NCI-H1694 (cell line): ENCODE measurements at regions not wholly inside any gene's neighbourhood (a gene's known extent, or its start where the extent isn't known, plus 50 kb on each side); places are given as distances from the start of the nearest gene placed in this dataset.

Experiments
- DNase-seq: peaks from one replicate; lab custom pipeline; 2025; lab: John Stamatoyannopoulos, UW

DNA sequence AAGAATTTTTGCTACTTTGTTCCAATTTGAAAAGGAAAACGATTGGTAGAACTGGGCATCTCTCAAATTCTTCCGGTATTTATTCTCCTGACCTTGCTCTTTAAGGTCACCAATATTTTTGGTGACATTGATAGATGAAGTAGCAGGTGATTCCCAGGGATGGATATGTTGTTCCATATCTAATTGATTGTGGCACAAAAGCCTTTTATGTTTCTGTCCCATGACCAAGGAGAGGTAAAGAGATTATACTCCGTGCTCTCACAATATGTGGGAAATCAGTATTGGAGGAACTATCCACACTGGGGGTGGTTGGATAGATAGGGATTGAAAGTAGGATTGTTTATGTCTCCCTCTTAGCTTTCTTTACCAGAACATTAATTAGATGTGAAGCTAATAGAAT is 61.7 kb upstream of the LRIG3 start:
- DNase-seq: no peak

DNA sequence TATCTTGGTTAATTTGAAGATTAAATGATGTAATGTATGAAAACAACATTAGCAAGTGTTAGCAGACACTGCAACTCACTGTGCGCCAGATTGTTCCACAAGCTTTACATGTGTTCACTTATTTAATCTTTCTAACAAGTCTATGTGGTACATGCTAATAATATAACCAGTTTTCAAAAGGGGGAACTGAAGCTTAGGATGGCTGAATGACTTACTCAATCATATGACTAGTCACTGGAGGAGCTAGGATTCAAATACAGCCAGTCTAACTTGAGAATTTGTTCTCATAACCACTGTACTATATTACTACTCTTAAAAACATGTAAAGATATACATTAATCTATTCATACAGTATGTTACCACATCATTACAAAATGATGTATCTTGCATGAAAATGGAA is 60.5 kb upstream of the LRIG3 start:
- DNase-seq: no peak

DNA sequence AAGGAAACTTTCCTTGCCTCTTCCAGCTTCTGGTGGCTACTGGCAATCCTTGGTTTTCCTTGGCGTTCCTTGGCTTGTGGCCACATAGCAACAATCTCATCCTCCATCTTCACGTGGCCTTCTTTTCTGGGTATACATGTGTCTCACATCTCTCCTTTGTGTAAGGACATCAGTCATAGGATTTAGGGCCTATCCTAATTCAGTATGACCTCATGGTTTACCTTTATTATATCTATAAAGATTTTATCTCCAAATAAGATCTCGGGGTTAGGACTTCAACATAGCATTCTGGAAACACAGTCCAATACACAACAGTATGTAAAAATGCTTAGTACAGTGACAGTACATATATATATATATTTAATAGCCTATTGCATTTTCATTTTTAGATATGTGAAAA is 58.4 kb upstream of the LRIG3 start:
- DNase-seq: no peak

DNA sequence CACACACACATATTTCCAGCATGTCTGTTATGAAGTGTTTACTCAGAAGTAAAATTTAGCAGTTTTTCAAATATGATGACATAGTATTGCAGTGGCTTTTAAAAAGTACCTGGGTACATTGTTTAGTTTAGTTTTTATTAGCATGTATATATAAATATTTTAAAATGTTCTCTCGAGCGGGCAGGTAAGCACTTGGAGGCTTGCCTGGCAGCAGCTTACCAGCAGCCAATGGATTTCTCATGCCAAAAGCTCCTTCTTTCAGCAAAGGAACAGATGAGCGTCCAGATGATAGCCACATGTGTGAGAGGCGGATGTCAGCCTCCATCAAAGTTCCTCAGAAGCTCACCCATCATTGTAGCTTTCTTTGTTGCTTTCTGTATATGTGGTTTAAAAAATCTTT is 57.2 kb upstream of the LRIG3 start:
- DNase-seq: no peak

DNA sequence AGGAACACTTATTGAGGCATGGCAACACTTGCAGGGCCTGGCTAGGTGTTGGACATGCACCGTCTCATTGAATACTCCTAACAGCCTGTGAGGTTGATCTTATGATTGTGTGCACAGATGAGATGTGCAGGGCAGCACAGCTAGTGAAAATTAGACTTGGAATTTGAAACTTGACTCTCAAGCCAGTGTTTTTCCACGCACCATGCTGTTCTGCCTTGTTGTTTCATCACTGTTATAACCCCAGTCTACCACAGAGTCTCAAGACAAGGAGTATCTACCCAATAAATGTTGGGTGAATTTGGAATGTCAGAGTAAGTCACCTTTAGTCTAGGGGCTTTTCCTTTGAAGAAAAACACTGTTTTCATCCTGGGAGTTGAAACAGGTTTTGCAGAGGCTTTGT is 55.8 kb upstream of the LRIG3 start:
- no peak for DNase-seq
